ENCODE measurements at regions not wholly inside any gene's neighbourhood (a gene's known extent, or its start where the extent isn't known, plus 50 kb on each side); places are given as distances from the start of the nearest gene placed in this dataset.
"Not testable (repeated sequence)": the region's sequence is repeated elsewhere in the genome, so short reads cannot be mapped to it uniquely, and the experiment has no call there.

DNA sequence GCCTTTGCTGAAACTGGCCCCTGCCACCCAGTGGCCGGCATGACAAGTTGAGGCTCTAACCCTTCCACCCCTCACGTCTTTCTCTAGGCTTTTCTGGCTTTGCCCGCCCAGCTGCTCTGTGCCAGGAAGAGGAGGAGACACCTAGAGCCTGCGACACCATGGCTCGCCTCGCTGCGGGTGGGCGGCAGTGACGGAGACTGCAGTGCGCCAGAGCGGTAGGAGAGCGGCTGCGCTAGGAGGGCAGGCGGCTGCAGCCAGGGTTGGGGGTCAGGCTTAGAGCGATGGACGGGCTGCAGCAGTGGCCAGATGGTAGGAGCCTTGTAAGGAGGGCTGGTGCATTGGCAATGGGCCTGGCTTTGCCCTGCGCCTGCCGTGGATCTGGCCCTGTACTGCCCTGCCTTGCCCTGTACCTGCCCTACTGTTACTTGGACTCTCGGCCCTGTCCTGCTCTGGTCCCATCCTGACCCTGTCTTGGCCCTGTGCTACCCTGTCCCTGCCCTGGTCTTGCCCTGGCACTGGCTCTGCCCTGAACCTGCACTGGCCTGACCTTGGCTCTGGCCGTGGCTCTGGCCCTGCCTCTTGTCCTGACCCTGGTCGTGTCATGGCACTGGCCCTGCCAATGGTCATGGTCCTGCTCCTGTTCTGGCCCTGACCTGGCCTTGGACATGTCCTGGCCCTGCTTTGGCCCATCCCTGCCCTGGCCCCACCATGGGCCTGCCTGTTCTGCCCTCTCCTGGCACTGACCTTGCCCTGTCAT is 330.7 kb upstream of the PLGLB1 start:
- DNase-seq (ENCODE audit: low read depth in 2 of 2) = not testable (repeated sequence)

DNA sequence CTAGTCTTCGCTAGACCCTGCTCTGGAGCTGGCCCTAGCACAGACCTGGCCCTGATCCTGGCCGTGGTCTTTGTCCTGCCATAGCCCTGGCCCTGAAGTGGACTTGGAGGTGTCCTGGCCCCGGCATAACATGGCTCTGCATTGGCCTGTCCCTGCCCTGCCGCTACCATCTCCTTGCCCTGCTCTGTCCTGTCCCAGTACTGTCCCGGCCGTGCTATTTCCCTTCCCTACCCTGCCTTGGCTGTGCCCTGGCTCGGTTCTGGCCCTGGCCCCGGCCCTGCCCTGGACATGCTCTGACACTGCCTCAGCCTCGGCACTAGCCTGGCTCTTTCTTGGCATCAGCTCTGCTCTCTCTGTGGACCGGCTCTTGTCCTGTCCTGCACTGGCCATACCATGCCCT is 331.8 kb upstream of the PLGLB1 start:
- not testable (repeated sequence) for DNase-seq (ENCODE audit: low read depth in 2 of 2)

DNA sequence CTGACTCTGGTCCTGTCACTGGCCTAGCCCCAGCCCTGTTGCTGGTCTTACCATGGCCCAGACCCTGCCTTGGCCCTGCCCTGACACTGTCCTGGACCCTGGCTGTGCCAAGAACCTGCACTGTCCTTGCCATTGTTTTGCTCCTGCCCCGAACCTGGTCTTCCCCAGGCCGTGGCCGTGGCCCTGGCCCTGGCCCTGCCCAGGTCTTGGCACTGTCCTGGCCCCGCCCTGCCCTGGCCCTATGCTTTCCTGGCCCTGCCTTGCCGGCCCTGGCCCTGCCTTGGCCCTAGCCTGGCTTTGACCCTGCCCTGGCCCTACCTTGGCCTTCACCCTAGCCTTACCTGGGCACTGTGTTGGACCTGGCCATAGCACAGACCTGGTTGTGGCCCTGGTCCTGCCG is 332.5 kb upstream of the PLGLB1 start:
- not testable (repeated sequence) for DNase-seq (ENCODE audit: low read depth in 2 of 2)

DNA sequence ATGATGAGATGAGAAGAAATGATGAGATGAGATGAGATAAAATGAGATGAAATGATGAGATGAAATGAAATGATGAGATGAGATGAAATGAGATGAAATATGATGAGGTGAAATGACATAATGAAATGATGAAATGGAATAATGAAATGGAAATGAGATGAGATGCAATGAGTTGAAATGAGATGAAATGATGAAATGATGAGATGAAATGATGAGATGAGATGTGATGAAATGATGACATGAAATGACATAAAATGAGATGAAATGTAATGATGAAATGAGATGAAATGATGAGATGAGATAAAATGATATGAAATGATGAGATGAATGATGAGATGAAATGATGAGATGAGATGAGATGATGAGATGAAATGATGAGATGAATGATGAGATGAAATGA is 338.6 kb upstream of the PLGLB1 start:
- DNase-seq (ENCODE audit: low read depth in 2 of 2) = not testable (repeated sequence)

DNA sequence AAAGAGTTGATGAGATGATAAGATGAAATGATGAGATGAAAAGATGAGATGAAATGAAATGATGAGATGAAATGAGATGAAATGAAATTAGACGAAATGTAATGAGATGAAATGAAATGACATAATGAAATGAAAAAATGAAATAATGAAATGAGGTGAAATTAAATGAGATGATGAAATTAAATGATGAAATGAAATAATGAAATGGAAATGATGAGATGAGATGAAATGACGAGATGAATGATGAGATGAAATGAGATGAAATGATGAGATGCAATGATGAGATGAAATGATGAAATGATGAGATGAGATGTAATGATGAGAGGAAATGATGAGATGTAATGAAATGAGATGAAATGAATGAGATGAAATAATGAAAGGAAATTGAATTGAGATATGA is 339.3 kb upstream of the PLGLB1 start:
- not testable (repeated sequence) for DNase-seq (ENCODE audit: low read depth in 2 of 2)

DNA sequence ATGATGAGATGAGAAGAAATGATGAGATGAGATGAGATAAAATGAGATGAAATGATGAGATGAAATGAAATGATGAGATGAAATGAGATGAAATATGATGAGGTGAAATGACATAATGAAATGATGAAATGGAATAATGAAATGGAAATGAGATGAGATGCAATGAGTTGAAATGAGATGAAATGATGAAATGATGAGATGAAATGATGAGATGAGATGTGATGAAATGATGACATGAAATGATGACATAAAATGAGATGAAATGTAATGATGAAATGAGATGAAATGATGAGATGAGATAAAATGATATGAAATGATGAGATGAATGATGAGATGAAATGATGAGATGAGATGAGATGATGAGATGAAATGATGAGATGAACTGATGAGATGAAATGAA is 340.2 kb upstream of the PLGLB1 start:
- not testable (repeated sequence) for DNase-seq (ENCODE audit: low read depth in 2 of 2)

DNA sequence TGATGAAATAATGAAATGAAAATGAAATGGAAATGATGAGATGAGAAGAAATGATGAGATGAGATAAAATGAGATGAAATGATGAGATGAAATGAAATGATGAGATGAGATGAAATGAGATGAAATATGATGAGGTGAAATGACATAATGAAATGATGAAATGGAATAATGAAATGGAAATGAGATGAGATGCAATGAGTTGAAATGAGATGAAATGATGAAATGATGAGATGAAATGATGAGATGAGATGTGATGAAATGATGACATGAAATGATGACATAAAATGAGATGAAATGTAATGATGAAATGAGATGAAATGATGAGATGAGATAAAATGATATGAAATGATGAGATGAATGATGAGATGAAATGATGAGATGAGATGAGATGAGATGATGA is 342.7 kb upstream of the PLGLB1 start:
- not testable (repeated sequence) for DNase-seq (ENCODE audit: low read depth in 2 of 2)

DNA sequence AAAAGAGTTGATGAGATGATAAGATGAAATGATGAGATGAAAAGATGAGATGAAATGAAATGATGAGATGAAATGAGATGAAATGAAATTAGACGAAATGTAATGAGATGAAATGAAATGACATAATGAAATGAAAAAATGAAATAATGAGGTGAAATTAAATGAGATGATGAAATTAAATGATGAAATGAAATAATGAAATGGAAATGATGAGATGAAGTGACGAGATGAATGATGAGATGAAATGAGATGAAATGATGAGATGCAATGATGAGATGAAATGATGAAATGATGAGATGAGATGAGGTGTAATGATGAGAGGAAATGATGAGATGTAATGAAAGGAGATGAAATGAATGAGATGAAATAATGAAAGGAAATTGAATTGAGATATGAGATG is 343.4 kb upstream of the PLGLB1 start:
- DNase-seq (ENCODE audit: low read depth in 2 of 2) = not testable (repeated sequence)

DNA sequence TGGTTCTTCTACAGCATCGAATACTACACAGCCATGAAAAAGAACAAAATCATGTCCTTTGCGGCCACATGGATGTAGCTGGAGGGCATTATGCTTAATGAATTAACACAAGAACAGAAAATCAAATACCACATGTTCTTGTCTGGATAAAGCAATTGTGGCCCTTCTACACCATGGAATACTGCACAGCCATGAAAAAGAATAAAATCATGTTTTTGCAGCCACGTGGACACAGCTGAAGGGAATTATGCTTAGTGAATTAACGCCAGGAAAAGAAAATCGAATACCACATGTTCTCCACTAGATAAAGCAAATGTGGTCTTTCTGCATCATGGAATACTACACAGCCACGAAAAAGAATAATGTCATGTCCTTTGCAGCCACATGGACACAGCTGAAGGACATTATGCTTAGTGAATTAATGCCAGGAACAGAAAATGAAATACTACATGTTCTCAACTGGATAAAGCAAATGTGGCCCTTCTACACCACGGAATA is 361.8 kb upstream of the PLGLB2 start:
- not testable (repeated sequence) for DNase-seq (ENCODE audit: low read depth in 2 of 2)

DNA sequence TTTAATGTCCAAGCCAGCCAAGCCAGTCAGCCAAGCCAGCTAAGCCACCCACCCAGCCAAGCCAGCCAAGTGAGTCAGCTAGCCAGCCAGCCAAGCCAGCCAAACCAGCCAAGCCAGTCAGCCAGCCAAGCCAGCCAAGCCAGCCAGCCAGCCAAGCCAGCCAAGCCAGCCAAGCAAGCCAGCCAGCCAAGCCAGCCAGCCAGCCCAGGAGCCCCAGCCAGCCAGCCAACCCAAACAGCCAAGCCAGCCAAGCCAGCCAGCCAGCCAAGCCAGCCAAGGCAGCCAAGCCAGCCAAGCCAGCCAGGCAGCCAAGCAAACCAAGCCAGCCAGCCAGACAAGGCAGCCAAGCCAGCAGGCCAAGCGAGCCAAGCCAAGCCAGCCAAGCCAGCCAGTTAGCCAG is 352.1 kb upstream of the PLGLB2 start:
- not testable (repeated sequence) for DNase-seq (ENCODE audit: low read depth in 2 of 2)

DNA sequence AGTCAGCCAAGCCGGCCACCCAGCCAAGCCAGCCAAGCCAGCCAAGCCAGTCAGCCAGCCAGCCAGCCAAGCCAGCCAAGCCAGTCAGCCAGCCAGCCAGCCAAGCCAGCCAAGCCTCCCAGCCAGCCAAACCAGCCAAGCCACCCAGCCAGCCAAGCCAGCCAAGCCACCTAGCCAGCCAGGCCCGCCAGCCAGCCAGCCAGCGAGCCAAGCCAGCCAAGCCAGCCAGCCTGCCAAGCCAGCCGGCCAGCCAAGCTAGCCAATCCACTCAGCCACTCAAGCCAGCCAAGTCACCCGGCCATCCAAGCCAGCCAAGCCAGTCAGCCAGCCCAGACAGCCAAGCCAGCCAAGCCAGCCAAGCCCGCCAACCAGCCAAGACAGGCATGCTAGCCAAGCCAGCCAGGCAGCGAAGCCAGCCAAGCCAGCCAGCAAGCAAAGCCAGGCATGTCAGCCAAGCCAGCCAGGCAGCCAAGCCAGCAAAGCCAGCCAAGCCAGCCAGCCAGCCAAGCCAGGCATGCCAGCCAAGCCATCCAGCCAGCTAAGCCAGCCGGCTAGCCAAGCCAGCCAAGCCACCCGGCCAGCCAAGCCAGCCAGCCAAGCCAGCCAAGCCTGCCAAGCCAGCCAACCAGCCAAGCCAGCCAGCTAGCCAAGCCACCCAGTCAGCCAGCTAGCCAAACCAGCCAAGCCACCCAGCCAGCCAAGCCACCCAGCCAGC is 351.2 kb upstream of the PLGLB2 start:
- DNase-seq (ENCODE audit: low read depth in 2 of 2) = not testable (repeated sequence)

DNA sequence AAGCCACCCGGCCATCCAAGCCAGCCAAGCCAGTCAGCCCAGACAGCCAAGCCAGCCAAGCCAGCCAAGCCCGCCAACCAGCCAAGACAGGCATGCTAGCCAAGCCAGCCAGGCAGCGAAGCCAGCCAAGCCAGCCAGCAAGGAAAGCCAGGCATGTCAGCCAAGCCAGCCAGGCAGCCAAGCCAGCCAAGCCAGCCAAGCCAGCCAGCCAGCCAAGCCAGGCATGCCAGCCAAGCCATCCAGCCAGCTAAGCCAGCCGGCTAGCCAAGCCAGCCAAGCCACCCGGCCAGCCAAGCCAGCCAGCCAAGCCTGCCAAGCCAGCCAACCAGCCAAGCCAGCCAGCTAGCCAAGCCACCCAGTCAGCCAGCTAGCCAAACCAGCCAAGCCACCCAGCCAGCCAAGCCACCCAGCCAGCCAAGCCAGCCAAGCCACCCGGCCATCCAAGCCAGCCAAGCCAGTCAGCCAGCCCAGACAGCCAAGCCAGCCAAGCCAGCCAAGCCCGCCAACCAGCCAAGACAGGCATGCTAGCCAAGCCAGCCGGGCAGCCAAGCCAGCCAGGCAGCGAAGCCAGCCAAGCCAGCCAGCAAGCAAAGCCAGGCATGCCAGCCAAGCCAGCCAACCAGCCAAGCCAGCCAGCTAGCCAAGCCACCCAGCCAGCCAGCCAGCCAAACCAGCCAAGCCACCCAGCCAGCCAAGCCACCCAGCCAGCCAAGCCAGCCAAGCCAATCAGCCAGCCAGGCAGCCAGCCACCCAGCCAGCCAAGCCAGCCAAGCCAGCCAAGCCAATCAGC is 350.4 kb upstream of the PLGLB2 start:
- not testable (repeated sequence) for DNase-seq (ENCODE audit: low read depth in 2 of 2)

DNA sequence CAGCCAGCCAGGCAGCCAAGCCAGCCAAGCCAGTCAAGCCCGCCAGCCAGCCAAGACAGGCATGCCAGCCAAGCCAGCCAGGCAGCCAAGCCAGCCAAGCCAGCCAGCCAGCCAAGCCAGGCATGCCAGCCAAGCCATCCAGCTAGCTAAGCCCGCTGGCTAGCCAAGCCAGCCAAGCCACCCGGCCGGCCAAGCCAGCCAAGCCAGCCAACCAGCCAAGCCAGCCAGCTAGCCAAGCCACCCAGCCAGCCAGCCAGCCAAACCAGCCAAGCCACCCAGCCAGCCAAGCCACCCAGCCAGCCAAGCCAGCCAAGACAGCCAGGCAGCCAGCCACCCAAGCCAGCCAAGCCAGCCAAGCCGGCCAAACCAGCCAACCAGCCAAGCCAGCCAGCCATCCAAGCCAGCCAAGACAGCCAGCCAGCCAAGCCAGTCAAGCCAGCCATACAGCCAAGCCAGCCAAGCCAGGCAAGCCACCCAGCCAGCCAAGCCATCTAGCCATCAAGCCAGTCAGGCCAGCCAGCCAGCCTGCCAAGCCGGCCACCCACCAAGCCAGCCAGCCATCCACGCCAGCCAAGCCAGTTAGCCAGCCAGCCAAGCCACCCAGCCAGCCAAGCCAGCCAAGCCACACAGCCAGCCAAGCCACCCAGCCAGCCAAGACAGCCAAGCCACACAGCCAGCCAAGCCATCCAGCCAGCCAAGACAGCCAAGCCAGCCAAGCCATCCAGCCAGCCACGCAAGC is 349.2 kb upstream of the PLGLB2 start:
- DNase-seq (ENCODE audit: low read depth in 2 of 2) = not testable (repeated sequence)

DNA sequence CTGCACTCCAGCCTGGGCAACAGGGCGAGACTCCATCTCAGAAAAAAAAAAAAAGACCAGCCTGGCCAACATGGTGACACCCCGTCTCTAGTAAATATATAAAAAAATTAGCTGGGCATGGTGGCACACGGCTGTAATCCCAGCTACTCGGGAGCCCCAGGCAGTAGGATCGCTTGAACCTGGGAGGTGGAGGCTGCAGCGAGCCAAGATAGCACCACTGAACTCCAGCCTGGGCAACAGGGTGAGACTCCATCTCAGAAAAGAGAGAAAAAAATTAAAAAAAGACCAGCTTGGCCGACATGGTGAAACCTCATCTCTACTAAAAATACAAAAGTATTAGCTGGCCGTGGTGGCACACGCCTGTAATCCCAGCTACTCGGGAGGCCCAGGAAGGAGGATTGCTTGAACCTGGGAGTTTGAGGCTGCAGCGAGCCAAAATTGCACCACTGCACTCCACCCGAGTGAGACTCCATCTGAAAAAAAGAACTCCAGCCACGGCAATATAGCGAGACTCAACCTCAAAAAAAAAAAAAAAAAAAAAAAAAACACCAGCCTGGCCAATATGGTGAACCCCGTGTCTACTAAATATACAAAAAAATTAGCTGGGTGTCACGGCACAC is 346.1 kb upstream of the PLGLB2 start:
- DNase-seq (ENCODE audit: low read depth in 2 of 2) = no peak

DNA sequence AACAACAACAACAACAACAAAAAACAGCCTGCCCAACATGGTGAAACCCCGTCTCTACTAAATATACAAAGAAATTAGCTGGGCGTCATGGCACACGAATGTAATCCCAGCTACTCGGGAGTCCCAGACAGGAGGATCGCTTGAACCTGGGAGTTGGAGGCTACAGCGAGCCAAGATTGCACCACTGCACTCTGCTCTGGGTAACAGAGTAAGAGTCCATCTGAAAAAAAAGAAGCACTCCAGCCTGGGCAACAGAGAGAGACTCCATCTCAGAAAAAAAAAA is 344.1 kb upstream of the PLGLB2 start:
- no peak for DNase-seq (ENCODE audit: low read depth in 2 of 2)

DNA sequence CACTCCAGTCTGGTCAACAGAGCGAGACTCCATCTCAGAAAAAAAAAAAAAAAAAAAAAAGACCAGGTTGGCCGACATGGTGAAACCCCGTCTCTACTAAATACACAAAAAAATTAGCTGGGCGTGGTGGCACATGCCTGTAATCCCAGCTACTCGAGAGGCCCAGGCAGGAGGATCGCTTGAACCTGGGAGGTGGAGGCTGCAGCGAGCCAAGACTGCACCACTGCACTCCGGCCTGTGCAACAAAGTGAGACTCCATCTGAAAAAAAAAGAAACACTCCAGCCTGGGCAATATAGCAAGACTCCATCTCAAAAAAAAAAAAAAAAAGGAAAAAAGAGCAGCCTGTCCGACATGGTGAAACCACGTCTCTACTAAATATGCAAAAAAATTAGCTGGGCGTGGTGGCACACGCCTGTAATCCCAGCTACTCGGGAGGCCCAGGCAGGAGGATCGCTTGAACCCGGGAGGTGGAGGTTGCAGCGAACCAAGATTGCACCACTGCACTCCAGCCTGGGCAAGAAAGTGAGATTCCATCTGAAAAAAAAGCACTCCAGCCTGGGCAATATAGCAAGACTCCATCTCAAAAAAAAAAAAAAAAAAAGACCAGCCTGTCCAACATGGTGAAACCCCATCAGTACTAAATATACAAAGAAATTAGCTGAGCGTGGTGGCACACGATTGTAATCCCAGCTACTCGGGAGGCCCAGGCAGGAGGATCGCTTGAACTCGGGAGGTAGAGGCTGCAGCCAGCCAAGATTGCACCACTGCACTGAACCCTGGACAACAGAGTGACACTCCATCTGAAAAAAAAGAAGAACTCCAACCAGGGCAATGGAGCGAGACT is 343.3 kb upstream of the PLGLB2 start:
- not testable (repeated sequence) for DNase-seq (ENCODE audit: low read depth in 2 of 2)

DNA sequence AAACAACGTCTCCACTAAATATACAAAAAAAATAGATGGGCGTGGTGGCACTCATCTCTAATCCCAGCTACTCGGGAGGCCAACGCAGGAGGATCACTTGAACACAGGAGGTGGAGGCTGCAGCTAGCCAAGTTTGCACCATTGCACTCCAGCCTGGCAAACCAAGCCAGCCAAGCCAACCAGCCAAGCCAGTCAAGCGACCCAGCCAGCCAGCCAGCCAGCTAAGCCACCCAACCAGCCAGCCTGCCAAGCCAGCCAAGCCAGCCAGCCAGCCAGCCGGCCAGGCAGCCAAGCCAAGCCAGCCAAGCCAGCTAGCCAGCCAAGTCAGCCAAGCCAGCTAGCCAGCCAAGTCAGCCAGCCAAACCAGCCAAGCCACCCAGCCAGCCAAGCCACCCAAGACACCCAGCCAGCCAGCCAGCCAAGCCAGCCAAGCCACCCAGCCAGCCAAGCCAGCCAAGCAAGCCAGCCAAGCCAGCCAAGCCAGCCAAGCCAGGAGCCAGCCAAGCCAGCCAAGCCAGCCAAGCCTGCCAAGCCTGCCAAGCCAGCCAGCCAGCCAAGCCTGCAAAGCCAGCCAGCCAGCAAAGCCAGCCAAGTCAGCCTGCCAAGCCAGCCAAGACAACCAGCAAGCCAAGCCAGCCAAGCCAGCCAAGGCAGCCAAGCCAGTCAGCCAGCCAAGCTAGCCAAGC is 342.2 kb upstream of the PLGLB2 start:
- DNase-seq (ENCODE audit: low read depth in 2 of 2) = not testable (repeated sequence)

DNA sequence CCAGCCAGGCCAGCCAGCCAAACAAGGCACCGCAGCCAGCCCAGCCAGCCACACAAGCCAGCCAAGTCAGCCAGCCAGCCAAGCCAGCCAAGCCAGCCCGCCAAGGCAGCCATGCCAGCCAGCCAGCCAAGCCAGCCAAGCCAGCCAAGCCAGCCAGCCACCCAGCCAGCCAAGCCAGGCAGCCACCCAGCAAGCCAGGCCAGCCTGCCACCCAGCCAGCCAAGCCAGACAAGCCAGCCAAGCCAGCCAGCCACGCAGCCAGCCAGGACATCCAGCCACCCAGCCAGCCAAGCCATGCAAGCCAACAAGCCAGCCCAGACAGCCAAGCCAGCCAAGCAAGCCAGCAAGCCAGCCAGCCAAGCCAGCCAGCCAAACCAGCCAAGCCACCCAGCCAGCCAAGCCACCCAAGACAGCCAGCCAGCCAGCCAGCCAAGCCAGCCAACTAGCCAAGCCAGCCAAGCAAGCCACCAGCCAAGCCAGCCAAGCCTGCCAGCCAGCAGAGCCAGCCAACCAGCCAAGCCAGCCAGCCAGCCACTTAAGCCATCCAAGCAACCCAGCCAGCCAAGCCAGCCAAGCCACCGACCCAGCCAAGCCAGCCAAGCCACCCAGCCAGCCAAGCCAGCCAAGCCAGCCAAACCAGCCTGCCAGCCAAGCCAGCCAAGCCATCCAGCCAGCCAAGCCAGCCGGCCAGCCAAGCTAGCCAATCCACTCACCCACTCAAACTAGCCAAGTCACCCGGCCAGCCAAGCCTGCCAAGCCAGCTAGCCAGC is 341.3 kb upstream of the PLGLB2 start:
- DNase-seq (ENCODE audit: low read depth in 2 of 2) = not testable (repeated sequence)

DNA sequence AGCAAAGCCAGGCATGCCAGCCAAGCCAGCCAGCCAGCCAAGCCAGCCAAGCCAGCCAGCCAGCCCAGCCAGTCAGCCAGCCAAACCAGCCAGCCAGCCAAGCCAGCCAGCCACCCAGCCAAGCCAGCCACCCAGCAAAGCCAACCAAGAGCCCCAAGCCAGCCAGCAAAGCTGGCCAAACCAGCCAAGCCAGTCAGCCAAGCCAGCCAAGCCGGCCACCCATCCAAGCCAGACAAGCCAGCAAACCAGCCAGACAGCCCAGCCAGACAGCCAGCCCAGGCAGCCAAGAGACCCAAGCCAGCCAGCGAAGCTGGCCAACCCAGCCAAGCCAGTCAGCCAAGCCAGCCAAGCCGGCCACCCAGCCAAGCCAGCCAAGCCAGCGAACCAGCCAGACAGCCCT is 338.3 kb upstream of the PLGLB2 start:
- not testable (repeated sequence) for DNase-seq (ENCODE audit: low read depth in 2 of 2)
